Calu3 (cell line): ENCODE measurements at regions not wholly inside any gene's neighbourhood (a gene's known extent, or its start where the extent isn't known, plus 50 kb on each side); places are given as distances from the start of the nearest gene placed in this dataset.

ENCODE experiments used
- BruUV-seq: library from RNA; stranded (reverse); fragments of 400-500 nt; replicated peaks from 2 replicates; lab custom pipeline; 2021; lab: Mats Ljungman, UMichigan
- CTCF ChIA-PET: fragments of 300-600 bp; sonication (Branson Sonifier 250); formaldehyde crosslinking; loops from one replicate; lab custom pipeline; 2022; ENCODE audit warnings: antibody characterized with exemption; lab: Charles Lee
- DNase-seq: peaks from one replicate; pipeline ENCODE4 v3.0.0; 2022
- H3K27ac Mint-ChIP-seq: one replicate; pipeline ENCODE4 v1.8.0; 2022; ENCODE audit warnings: mixed read lengths; ENCODE audit not compliant: unreplicated experiment
- H3K27me3 Mint-ChIP-seq: one replicate; pipeline ENCODE4 v1.8.0; 2022; ENCODE audit warnings: mixed read lengths; ENCODE audit not compliant: unreplicated experiment
- H3K36me3 Mint-ChIP-seq: one replicate; pipeline ENCODE4 v1.8.0; 2022; ENCODE audit warnings: mild to moderate bottlenecking, moderate library complexity, mixed read lengths; ENCODE audit not compliant: insufficient read depth, unreplicated experiment
- H3K4me1 Mint-ChIP-seq: one replicate; pipeline ENCODE4 v1.8.0; 2022; ENCODE audit warnings: mild to moderate bottlenecking, low read depth, mixed read lengths; ENCODE audit not compliant: unreplicated experiment
- H3K4me3 Mint-ChIP-seq: one replicate; pipeline ENCODE4 v1.8.0; 2022; ENCODE audit warnings: mild to moderate bottlenecking, low read depth, moderate library complexity, mixed read lengths; ENCODE audit not compliant: unreplicated experiment
- H3K9me3 Mint-ChIP-seq: one replicate; pipeline ENCODE4 v1.8.0; 2022; ENCODE audit warnings: low read depth, mixed read lengths; ENCODE audit not compliant: unreplicated experiment
- CTCF ChIP-seq: fragments of 200-600 bp; IDR thresholded peaks from one replicate; pipeline ENCODE4 v1.8.0; 2022; ENCODE audit warnings: antibody characterized with exemption; ENCODE audit not compliant: unreplicated experiment
- intact Hi-C: fragments of 100-400 bp; cut with micrococcal nuclease; formaldehyde crosslinking; loops from one replicate; pipeline ENCODE4 v1.10.0; 2022; ENCODE audit not compliant: unreplicated experiment

- H3K9me3 Mint-ChIP-seq = no peaks in the 10 kb centered on the region
- intact Hi-C loops = no loop called here
Measured at GRCh38 chr13:83621765-83622421, 260.4 kb downstream of the SLITRK1 start.

GRCh38 chr13:83620530-83621220, 261.6 kb downstream of the SLITRK1 start:
- BruUV-seq = no TSS peak
- no peak for TF ChIP-seq CTCF
- H3K27ac Mint-ChIP-seq = no peak overlapping the region
- intact Hi-C loops = no loop called here
- no peaks in the 10 kb centered on the region for H3K9me3 Mint-ChIP-seq
- no peak for DNase-seq
- CTCF ChIA-PET = no interaction called here
- H3K4me3 Mint-ChIP-seq = no peak overlapping the region
- H3K36me3 Mint-ChIP-seq = no peaks in the 10 kb centered on the region
- no peaks in the 10 kb centered on the region for H3K27me3 Mint-ChIP-seq
- no peaks in the 10 kb centered on the region for H3K4me1 Mint-ChIP-seq

More at GRCh38 chr13:83621765-83622421, 260.4 kb downstream of the SLITRK1 start:
- H3K27ac Mint-ChIP-seq = no peak overlapping the region
- no peak for TF ChIP-seq CTCF
- H3K27me3 Mint-ChIP-seq = no peaks in the 10 kb centered on the region
- H3K4me3 Mint-ChIP-seq = no peak overlapping the region
- BruUV-seq = no TSS peak
- no peaks in the 10 kb centered on the region for H3K36me3 Mint-ChIP-seq
- DNase-seq = no peak
- H3K4me1 Mint-ChIP-seq = no peaks in the 10 kb centered on the region
- CTCF ChIA-PET = no interaction called here

GRCh38 chr13:83618966-83619365, 263.3 kb downstream of the SLITRK1 start:
- BruUV-seq = no TSS peak
- Mint-ChIP-seq H3K27ac (no peak overlapping the region), H3K4me3 (no peak overlapping the region), H3K36me3 (no peaks in the 10 kb centered on the region), H3K4me1 (no peaks in the 10 kb centered on the region), H3K9me3 (no peaks in the 10 kb centered on the region), H3K27me3 (no peaks in the 10 kb centered on the region)
- CTCF ChIA-PET = no interaction called here
- no peak for TF ChIP-seq CTCF
- no peak for DNase-seq
- intact Hi-C loops = no loop called here

- Mint-ChIP-seq H3K9me3 (no peaks in the 10 kb centered on the region), H3K4me1 (no peaks in the 10 kb centered on the region), H3K36me3 (no peaks in the 10 kb centered on the region), H3K27me3 (no peaks in the 10 kb centered on the region), H3K27ac (no peak overlapping the region), H3K4me3 (no peak overlapping the region)
- no TSS peak for BruUV-seq
- no peak for DNase-seq
- CTCF ChIA-PET = no interaction called here
- TF ChIP-seq CTCF = no peak
- intact Hi-C loops = no loop called here
Measured at GRCh38 chr13:83613524-83613923, 268.8 kb downstream of the SLITRK1 start.
